MM.1S (cell line): ENCODE measurements at regions not wholly inside any gene's neighbourhood (a gene's known extent, or its start where the extent isn't known, plus 50 kb on each side); places are given as distances from the start of the nearest gene placed in this dataset.

Experiments used
- CTCF ChIP-seq: fragments of 300-600 bp; sonication (generic); IDR thresholded peaks from 2 replicates; pipeline ENCODE4 v1.5.1; 2016; ENCODE audit warnings: antibody characterized with exemption, low read length, mixed read lengths
- EZH2 ChIP-seq: fragments of 300-600 bp; sonication (generic); optimal IDR thresholded peaks from 2 replicates; pipeline ENCODE3; 2017; ENCODE audit warnings: low read depth, mild to moderate bottlenecking, antibody characterized with exemption, low read length, mixed read lengths
- EZH2phosphoT487 ChIP-seq: fragments of 300-600 bp; sonication (generic); IDR thresholded peaks from 2 replicates; pipeline ENCODE4 v1.6.1; 2018; ENCODE audit warnings: antibody characterized with exemption, low read length

GRCh38 chr10:57905861-57906260, 361.8 kb downstream of the IPMK start:
- TF ChIP-seq CTCF = no peak
- no peak for TF ChIP-seq EZH2phosphoT487
- no peak for TF ChIP-seq EZH2
